ENCODE measurements at regions not wholly inside any gene's neighbourhood (a gene's known extent, or its start where the extent isn't known, plus 50 kb on each side); places are given as distances from the start of the nearest gene placed in this dataset.

- intact Hi-C loops (cut with DNase I): no loop called here
- no peak for DNase-seq
- ATAC-seq: no peak
Observed at GRCh38 chr2:30393510-30393909, 53.5 kb upstream of the LCLAT1 start.

- ATAC-seq (no peak), DNase-seq (no peak)
- intact Hi-C loops (cut with DNase I): no loop called here
Observed at GRCh38 chr2:30394096-30394495, 53.0 kb upstream of the LCLAT1 start.

- no peak for ATAC-seq
- intact Hi-C loops (cut with DNase I): no loop called here
- no peak for DNase-seq
Observed at GRCh38 chr2:30396436-30397232, 50.4 kb upstream of the LCLAT1 start.

Data from left cardiac atrium (tissue), 4 donors.